Right lobe of liver (tissue), 4 donors: ENCODE measurements at regions not wholly inside any gene's neighbourhood (a gene's known extent, or its start where the extent isn't known, plus 50 kb on each side); places are given as distances from the start of the nearest gene placed in this dataset.
"Not testable (repeated sequence)": the region's sequence is repeated elsewhere in the genome, so short reads cannot be mapped to it uniquely, and the experiment has no call there.

Experiments used
- CTCF ChIP-seq, 4 donors: fragments of 200-600 bp in 3 of 4; fragments of 450-650 bp in 1 of 4; IDR thresholded peaks; one replicate each; pipeline versions ENCODE4 v1.5.1 to v1.8.0; 2016 to 2022; ENCODE audit warnings: antibody characterized with exemption in 4 of 4, mild to moderate bottlenecking in 2 of 4
- POLR2A ChIP-seq: fragments of 450-650 bp; IDR thresholded peaks from one replicate; pipeline ENCODE4 v1.6.1; 2017; ENCODE audit warnings: antibody characterized with exemption, mild to moderate bottlenecking
- donor health status: DM: no; HTN: no; CAD: no.
- donor health status: DM: no; HTN: no; CAD: no.
- donor health status: DM: no; HTN: yes; CAD: no.

- TF ChIP-seq CTCF (IDR thresholded peaks at IDR 0.05); POLR2A: not testable (repeated sequence)
These were observed 117.9 kb downstream of the ARL4C start for GRCh38 chr2:234378958-234379357.
